HL-60 (cell line): ENCODE measurements at regions not wholly inside any gene's neighbourhood (a gene's known extent, or its start where the extent isn't known, plus 50 kb on each side); places are given as distances from the start of the nearest gene placed in this dataset.

Source experiments
- GABPA ChIP-seq: IDR thresholded peaks from 2 replicates; pipeline ENCODE4 v1.6.1; 2012; ENCODE audit warnings: low read depth
- POLR2AphosphoS5 ChIP-seq: IDR thresholded peaks from 2 replicates; pipeline ENCODE4 v1.6.1; 2012; ENCODE audit warnings: low read depth
- TF ChIP-seq, protein P1 (sequence below): IDR thresholded peaks from one replicate; pipeline ENCODE4 v1.5.1; 2011; ENCODE audit warnings: low read length, control low read depth, inconsistent platforms; ENCODE audit not compliant: insufficient read depth
- TF ChIP-seq, protein P2 (sequence below): IDR thresholded peaks from 2 replicates; pipeline ENCODE4 v1.6.1; 2012; ENCODE audit warnings: low read depth; ENCODE audit not compliant: insufficient replicate concordance

DNA sequence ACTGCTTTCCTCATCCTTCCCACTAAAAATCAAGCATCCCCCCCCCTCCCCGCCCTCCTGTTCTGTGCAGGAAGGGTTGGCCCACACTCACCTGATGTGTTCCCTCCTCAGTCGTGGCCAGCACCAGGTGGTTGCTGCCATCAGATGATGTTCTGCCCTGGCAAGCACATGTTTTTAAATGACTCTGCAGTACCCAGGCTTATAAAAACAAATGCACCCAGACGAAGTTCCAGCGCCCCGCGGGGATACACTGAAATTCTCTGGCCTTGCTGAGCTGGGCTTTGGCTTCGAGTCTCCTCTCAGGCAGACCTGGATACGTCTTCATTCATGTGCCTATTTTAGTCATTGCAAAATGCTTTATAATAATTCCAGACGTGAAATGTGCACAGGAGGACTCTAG is 316.3 kb downstream of the DLEU7 start:
- TF ChIP-seq, protein P1, sequence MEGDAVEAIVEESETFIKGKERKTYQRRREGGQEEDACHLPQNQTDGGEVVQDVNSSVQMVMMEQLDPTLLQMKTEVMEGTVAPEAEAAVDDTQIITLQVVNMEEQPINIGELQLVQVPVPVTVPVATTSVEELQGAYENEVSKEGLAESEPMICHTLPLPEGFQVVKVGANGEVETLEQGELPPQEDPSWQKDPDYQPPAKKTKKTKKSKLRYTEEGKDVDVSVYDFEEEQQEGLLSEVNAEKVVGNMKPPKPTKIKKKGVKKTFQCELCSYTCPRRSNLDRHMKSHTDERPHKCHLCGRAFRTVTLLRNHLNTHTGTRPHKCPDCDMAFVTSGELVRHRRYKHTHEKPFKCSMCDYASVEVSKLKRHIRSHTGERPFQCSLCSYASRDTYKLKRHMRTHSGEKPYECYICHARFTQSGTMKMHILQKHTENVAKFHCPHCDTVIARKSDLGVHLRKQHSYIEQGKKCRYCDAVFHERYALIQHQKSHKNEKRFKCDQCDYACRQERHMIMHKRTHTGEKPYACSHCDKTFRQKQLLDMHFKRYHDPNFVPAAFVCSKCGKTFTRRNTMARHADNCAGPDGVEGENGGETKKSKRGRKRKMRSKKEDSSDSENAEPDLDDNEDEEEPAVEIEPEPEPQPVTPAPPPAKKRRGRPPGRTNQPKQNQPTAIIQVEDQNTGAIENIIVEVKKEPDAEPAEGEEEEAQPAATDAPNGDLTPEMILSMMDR: no peak
- TF ChIP-seq POLR2AphosphoS5 (no peak), GABPA (no peak)
- TF ChIP-seq, protein P2, sequence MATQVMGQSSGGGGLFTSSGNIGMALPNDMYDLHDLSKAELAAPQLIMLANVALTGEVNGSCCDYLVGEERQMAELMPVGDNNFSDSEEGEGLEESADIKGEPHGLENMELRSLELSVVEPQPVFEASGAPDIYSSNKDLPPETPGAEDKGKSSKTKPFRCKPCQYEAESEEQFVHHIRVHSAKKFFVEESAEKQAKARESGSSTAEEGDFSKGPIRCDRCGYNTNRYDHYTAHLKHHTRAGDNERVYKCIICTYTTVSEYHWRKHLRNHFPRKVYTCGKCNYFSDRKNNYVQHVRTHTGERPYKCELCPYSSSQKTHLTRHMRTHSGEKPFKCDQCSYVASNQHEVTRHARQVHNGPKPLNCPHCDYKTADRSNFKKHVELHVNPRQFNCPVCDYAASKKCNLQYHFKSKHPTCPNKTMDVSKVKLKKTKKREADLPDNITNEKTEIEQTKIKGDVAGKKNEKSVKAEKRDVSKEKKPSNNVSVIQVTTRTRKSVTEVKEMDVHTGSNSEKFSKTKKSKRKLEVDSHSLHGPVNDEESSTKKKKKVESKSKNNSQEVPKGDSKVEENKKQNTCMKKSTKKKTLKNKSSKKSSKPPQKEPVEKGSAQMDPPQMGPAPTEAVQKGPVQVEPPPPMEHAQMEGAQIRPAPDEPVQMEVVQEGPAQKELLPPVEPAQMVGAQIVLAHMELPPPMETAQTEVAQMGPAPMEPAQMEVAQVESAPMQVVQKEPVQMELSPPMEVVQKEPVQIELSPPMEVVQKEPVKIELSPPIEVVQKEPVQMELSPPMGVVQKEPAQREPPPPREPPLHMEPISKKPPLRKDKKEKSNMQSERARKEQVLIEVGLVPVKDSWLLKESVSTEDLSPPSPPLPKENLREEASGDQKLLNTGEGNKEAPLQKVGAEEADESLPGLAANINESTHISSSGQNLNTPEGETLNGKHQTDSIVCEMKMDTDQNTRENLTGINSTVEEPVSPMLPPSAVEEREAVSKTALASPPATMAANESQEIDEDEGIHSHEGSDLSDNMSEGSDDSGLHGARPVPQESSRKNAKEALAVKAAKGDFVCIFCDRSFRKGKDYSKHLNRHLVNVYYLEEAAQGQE: no peak
